IMR-90 (cell line): ENCODE measurements at regions not wholly inside any gene's neighbourhood (a gene's known extent, or its start where the extent isn't known, plus 50 kb on each side); places are given as distances from the start of the nearest gene placed in this dataset.

Experiments used
- ATAC-seq: fragments of 200-7000 bp; cut with Tn5 transposase; 2 replicates; pipeline ENCODE4 v1.9.1; 2020; ENCODE audit warnings: low read depth, mild to moderate bottlenecking, moderate library complexity
- BruUV-seq: library from RNA; stranded (reverse); fragments of 400-500 nt; replicated peaks from 2 replicates; lab custom pipeline; 2021; lab: Mats Ljungman, UMichigan
- CTCF ChIA-PET: fragments of 300-600 bp; formaldehyde crosslinking; extraction: SDS; loops from one replicate; lab custom pipeline; 2021; ENCODE audit warnings: antibody characterized with exemption; lab: Yijun Ruan, JAX
- POLR2A ChIA-PET: fragments of 300-600 bp; sonication (Branson Sonifier 250); formaldehyde crosslinking; loops from one replicate; lab custom pipeline; 2022; ENCODE audit warnings: antibody characterized with exemption; ENCODE audit not compliant: unreplicated experiment; lab: Charles Lee
- DNase-seq: peaks from one replicate; pipeline ENCODE4 v3.0.0; 2013
- H2AFZ ChIP-seq: replicated peaks from 2 replicates; pipeline ENCODE3; 2013; ENCODE audit warnings: low read length, mild to moderate bottlenecking; ENCODE audit not compliant: poor library complexity
- H2AK5ac ChIP-seq: 2 replicates; pipeline ENCODE4 v1.6.1; 2013; ENCODE audit warnings: low read depth, low read length, inconsistent platforms
- H2AK9ac ChIP-seq: replicated peaks from 2 replicates; pipeline ENCODE3; 2013; ENCODE audit warnings: mild to moderate bottlenecking, low read depth, low read length, moderate library complexity; ENCODE audit not compliant: poor library complexity
- H2BK120ac ChIP-seq: 2 replicates; pipeline ENCODE4 v1.6.1; 2013; ENCODE audit warnings: low read depth, low read length, inconsistent platforms
- H2BK15ac ChIP-seq: 3 replicates; pipeline ENCODE4 v1.6.1; 2013; ENCODE audit warnings: low read depth, low read length, inconsistent platforms
- H2BK20ac ChIP-seq: 2 replicates; pipeline ENCODE4 v1.6.1; 2013; ENCODE audit warnings: low read depth, mild to moderate bottlenecking, inconsistent platforms, low read length, moderate library complexity
- H2BK5ac ChIP-seq: 2 replicates; pipeline ENCODE4 v1.6.1; 2013; ENCODE audit warnings: mild to moderate bottlenecking, low read depth, low read length, inconsistent platforms; ENCODE audit not compliant: poor library complexity, severe bottlenecking
- H3K14ac ChIP-seq: replicated peaks from 2 replicates; pipeline ENCODE4 v1.6.1; 2013; ENCODE audit warnings: low read depth, low read length, inconsistent platforms
- H3K18ac ChIP-seq: 2 replicates; pipeline ENCODE4 v1.6.1; 2013; ENCODE audit warnings: low read depth, low read length, control low read depth
- H3K23ac ChIP-seq: 2 replicates; pipeline ENCODE4 v1.6.1; 2013; ENCODE audit warnings: low read depth, low read length, inconsistent platforms
- H3K27ac ChIP-seq: 2 replicates; pipeline ENCODE4 v1.5.1; 2013; ENCODE audit warnings: mild to moderate bottlenecking, control low read depth, low read length; ENCODE audit not compliant: insufficient read depth
- H3K27me3 ChIP-seq: 2 replicates; pipeline ENCODE4 v1.6.1; 2013; ENCODE audit warnings: low read length; ENCODE audit not compliant: control insufficient read depth, insufficient read depth
- H3K36me3 ChIP-seq: 2 replicates; pipeline ENCODE4 v1.6.1; 2013; ENCODE audit warnings: low read length, mixed read lengths; ENCODE audit not compliant: control insufficient read depth, insufficient read depth
- H3K4ac ChIP-seq: 2 replicates; pipeline ENCODE4 v1.6.1; 2013; ENCODE audit warnings: low read depth, low read length, inconsistent platforms
- H3K4me1 ChIP-seq: 2 replicates; pipeline ENCODE4 v1.6.1; 2013; ENCODE audit warnings: low read length, mixed read lengths; ENCODE audit not compliant: control insufficient read depth, insufficient read depth
- H3K4me2 ChIP-seq: 2 replicates; pipeline ENCODE4 v1.6.1; 2013; ENCODE audit warnings: low read depth, mild to moderate bottlenecking, control low read depth, low read length, moderate library complexity
- H3K4me3 ChIP-seq: 2 replicates; pipeline ENCODE4 v1.5.1; 2013; ENCODE audit warnings: low read depth, mild to moderate bottlenecking, control low read depth, low read length, moderate library complexity; ENCODE audit not compliant: insufficient read depth
- H3K56ac ChIP-seq: 2 replicates; pipeline ENCODE4 v1.6.1; 2013; ENCODE audit warnings: low read length, inconsistent platforms; ENCODE audit not compliant: insufficient read depth; ENCODE audit errors: extremely low read depth
- H3K79me1 ChIP-seq, 2 experiments: 2 replicates each; pipeline ENCODE4 v1.6.1; 2013; ENCODE audit warnings: low read length in 2 of 2, inconsistent platforms in 1 of 2, low read depth in 1 of 2
- H3K9ac ChIP-seq: 2 replicates; pipeline ENCODE4 v1.6.1; 2013; ENCODE audit warnings: low read depth, low read length, control low read depth
- H3K9me1 ChIP-seq: 2 replicates; pipeline ENCODE4 v1.6.1; 2013; ENCODE audit warnings: low read length, inconsistent platforms; ENCODE audit not compliant: insufficient read depth
- H3K9me3 ChIP-seq: 2 replicates; pipeline ENCODE4 v1.6.1; 2013; ENCODE audit warnings: low read length; ENCODE audit not compliant: control insufficient read depth, insufficient read depth
- H4K20me1 ChIP-seq: 2 replicates; pipeline ENCODE4 v1.6.1; 2013; ENCODE audit warnings: low read length, inconsistent platforms; ENCODE audit not compliant: insufficient read depth
- H4K5ac ChIP-seq: 2 replicates; pipeline ENCODE4 v1.6.1; 2013; ENCODE audit warnings: mild to moderate bottlenecking, low read depth, low read length, control low read depth
- H4K8ac ChIP-seq, 2 experiments: 2 replicates each; pipeline ENCODE4 v1.6.1; 2013; ENCODE audit warnings: low read depth in 2 of 2, low read length in 2 of 2, control low read depth in 1 of 2, inconsistent platforms in 1 of 2
- H4K91ac ChIP-seq: 2 replicates; pipeline ENCODE4 v1.6.1; 2013; ENCODE audit warnings: low read depth, low read length, inconsistent platforms; ENCODE audit not compliant: insufficient read depth
- BHLHE40 ChIP-seq: fragments of 150-350 bp; IDR thresholded peaks from 2 replicates; pipeline ENCODE4 v1.6.1; 2016; ENCODE audit warnings: mild to moderate bottlenecking, low read depth, low read length
- CEBPB ChIP-seq: IDR thresholded peaks from 2 replicates; pipeline ENCODE4 v1.6.1; 2012; ENCODE audit warnings: low read depth, low read length, improper control_type of control experiment
- CHD1 ChIP-seq: IDR thresholded peaks from 2 replicates; pipeline ENCODE4 v1.6.1; 2012; ENCODE audit warnings: low read depth, low read length, improper control_type of control experiment
- CTCF ChIP-seq: conservative IDR thresholded peaks from 2 replicates; pipeline ENCODE4 v1.5.1; 2012; ENCODE audit warnings: mild to moderate bottlenecking, low read depth, low read length, improper control_type of control experiment
- FOS ChIP-seq: fragments of 150-350 bp; IDR thresholded peaks from 2 replicates; pipeline ENCODE4 v1.6.1; 2016; ENCODE audit warnings: low read depth, low read length
- MAFK ChIP-seq: IDR thresholded peaks from 2 replicates; pipeline ENCODE4 v1.6.1; 2012; ENCODE audit warnings: low read depth, low read length, improper control_type of control experiment
- MAZ ChIP-seq: IDR thresholded peaks from 2 replicates; pipeline ENCODE4 v1.6.1; 2012; ENCODE audit warnings: low read depth, mild to moderate bottlenecking, low read length, improper control_type of control experiment, moderate library complexity, borderline replicate concordance
- MXI1 ChIP-seq: IDR thresholded peaks from 2 replicates; pipeline ENCODE4 v1.6.1; 2012; ENCODE audit warnings: low read depth, mild to moderate bottlenecking, low read length, moderate library complexity, borderline replicate concordance
- NFE2L2 ChIP-seq: fragments of 150-350 bp; IDR thresholded peaks from 2 replicates; pipeline ENCODE4 v1.6.1; 2016; ENCODE audit warnings: low read depth, mild to moderate bottlenecking, low read length
- POLR2A ChIP-seq: IDR thresholded peaks from 2 replicates; pipeline ENCODE4 v1.6.1; 2012; ENCODE audit warnings: mild to moderate bottlenecking, low read depth, low read length
- RAD21 ChIP-seq: IDR thresholded peaks from 2 replicates; pipeline ENCODE4 v1.6.1; 2012; ENCODE audit warnings: low read length, improper control_type of control experiment
- RCOR1 ChIP-seq: IDR thresholded peaks from 2 replicates; pipeline ENCODE4 v1.6.1; 2012; ENCODE audit warnings: mild to moderate bottlenecking, low read length, improper control_type of control experiment; ENCODE audit not compliant: insufficient replicate concordance
- RFX5 ChIP-seq: IDR thresholded peaks from 2 replicates; pipeline ENCODE4 v1.8.0; 2012; ENCODE audit warnings: low read depth, mild to moderate bottlenecking, low read length, moderate library complexity
- SMC3 ChIP-seq: fragments of 150-350 bp; IDR thresholded peaks from 2 replicates; pipeline ENCODE4 v1.6.1; 2016; ENCODE audit warnings: low read depth, mild to moderate bottlenecking, antibody characterized with exemption, low read length, moderate library complexity
- dilution Hi-C: fragments of 300-500 bp; cut with HindIII; formaldehyde crosslinking; loops from one replicate; pipeline ENCODE4 v1.14.3; 2018; ENCODE audit warnings: low sequenced_read_pairs; ENCODE audit not compliant: unreplicated experiment
- in situ Hi-C: fragments of 300-500 bp; cut with MboI; formaldehyde crosslinking; loops from 3 replicates; pipeline ENCODE4 v1.14.3; 2019; ENCODE audit warnings: low sequenced_read_pairs, inconsistent platforms, mixed read lengths
- intact Hi-C: fragments of 100-400 bp; cut with micrococcal nuclease; formaldehyde crosslinking; loops from 2 replicates; pipeline ENCODE4 v1.10.0; 2022
- TF ChIP-seq, protein P1 (sequence below): fragments of 150-350 bp; IDR thresholded peaks from 2 replicates; pipeline ENCODE4 v1.6.1; 2016; ENCODE audit warnings: low read depth, mild to moderate bottlenecking, low read length, moderate library complexity, borderline replicate concordance
- TF ChIP-seq, protein P2 (sequence below): fragments of 150-350 bp; IDR thresholded peaks from 2 replicates; pipeline ENCODE4 v1.6.1; 2017; ENCODE audit warnings: mild to moderate bottlenecking, antibody characterized with exemption, low read length, low read depth

DNA sequence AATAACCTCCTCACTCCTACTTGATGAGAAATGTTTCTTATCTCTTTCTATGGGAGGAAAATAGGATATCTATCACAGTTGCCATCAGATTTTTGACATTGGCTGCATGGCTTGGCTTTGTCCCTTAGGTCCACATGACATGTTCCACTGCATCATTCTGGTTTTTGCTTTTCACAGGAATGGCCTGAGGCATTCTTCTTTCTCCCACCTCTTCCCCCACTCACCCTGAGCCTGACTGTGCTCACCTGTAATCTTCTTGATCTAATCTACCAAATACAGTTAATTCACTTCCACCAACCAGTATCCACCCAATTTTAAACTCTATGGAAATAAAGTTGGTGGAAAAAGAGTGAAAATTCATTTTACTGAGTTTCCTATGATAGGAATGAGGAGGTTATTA lies 763.5 kb upstream of the CELF4 start:
- H3K23ac ChIP-seq = no peak overlapping the region
- no peak overlapping the region for H2BK5ac ChIP-seq
- H2AK9ac ChIP-seq = no peak overlapping the region
- ATAC-seq (no peak), DNase-seq (no peak)
- no peak overlapping the region for H2BK15ac ChIP-seq
- no peak overlapping the region for H3K4me2 ChIP-seq
- H2BK120ac ChIP-seq = no peak overlapping the region
- no peaks in the 10 kb centered on the region for H3K79me1 ChIP-seq
- H4K8ac ChIP-seq = no peak overlapping the region
- H3K27ac ChIP-seq = no peak overlapping the region
- dilution Hi-C loops = no loop called here
- H3K9me1 ChIP-seq = no peaks in the 10 kb centered on the region
- no peak overlapping the region for H4K5ac ChIP-seq
- H2AFZ ChIP-seq = no peak overlapping the region
- H3K4me3 ChIP-seq = no peak overlapping the region
- H3K14ac ChIP-seq = no peak overlapping the region
- H4K91ac ChIP-seq = no peak overlapping the region
- H2BK20ac ChIP-seq = no peak overlapping the region
- intact Hi-C loops = no loop called here
- CTCF ChIA-PET = no interaction called here
- no peak overlapping the region for H3K18ac ChIP-seq
- TF ChIP-seq RFX5 (no peak), NFE2L2 (no peak), CHD1 (no peak), POLR2A (no peak), RAD21 (no peak), RCOR1 (no peak), CTCF (no peak), SMC3 (no peak), CEBPB (no peak), MXI1 (no peak), MAFK (no peak), FOS (no peak), MAZ (no peak), BHLHE40 (no peak)
- TF ChIP-seq, protein P1, sequence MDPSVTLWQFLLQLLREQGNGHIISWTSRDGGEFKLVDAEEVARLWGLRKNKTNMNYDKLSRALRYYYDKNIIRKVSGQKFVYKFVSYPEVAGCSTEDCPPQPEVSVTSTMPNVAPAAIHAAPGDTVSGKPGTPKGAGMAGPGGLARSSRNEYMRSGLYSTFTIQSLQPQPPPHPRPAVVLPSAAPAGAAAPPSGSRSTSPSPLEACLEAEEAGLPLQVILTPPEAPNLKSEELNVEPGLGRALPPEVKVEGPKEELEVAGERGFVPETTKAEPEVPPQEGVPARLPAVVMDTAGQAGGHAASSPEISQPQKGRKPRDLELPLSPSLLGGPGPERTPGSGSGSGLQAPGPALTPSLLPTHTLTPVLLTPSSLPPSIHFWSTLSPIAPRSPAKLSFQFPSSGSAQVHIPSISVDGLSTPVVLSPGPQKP = no peak
- TF ChIP-seq, protein P2, sequence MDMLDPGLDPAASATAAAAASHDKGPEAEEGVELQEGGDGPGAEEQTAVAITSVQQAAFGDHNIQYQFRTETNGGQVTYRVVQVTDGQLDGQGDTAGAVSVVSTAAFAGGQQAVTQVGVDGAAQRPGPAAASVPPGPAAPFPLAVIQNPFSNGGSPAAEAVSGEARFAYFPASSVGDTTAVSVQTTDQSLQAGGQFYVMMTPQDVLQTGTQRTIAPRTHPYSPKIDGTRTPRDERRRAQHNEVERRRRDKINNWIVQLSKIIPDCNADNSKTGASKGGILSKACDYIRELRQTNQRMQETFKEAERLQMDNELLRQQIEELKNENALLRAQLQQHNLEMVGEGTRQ = no peak
- H3K56ac ChIP-seq = no peak overlapping the region
- no peaks in the 10 kb centered on the region for H3K27me3 ChIP-seq
- POLR2A ChIA-PET = no interaction called here
- no peaks in the 10 kb centered on the region for H4K20me1 ChIP-seq
- H3K4ac ChIP-seq = no peak overlapping the region
- H3K36me3 ChIP-seq = no peaks in the 10 kb centered on the region
- no peak overlapping the region for H3K9ac ChIP-seq
- H3K9me3 ChIP-seq = peaks cover 2% of the 10 kb centered on the region
- H3K4me1 ChIP-seq = no peaks in the 10 kb centered on the region
- no TSS peak for BruUV-seq
- in situ Hi-C loops = no loop called here
- H2AK5ac ChIP-seq = no peak overlapping the region
